Glutamatergic neuron (in vitro differentiated cells): ENCODE measurements at regions not wholly inside any gene's neighbourhood (a gene's known extent, or its start where the extent isn't known, plus 50 kb on each side); places are given as distances from the start of the nearest gene placed in this dataset.

Source experiments
- DNase-seq: peaks from one replicate; pipeline ENCODE4 v3.0.0; 2022
- H3K27ac Mint-ChIP-seq: one replicate; pipeline ENCODE4 v1.8.0; 2020; ENCODE audit warnings: mild to moderate bottlenecking, mixed read lengths, inconsistent platforms; ENCODE audit not compliant: unreplicated experiment
- H3K27me3 Mint-ChIP-seq: one replicate; pipeline ENCODE4 v1.8.0; 2020; ENCODE audit warnings: mild to moderate bottlenecking, moderate library complexity, mixed read lengths, inconsistent platforms; ENCODE audit not compliant: unreplicated experiment
- H3K36me3 Mint-ChIP-seq: one replicate; pipeline ENCODE4 v1.8.0; 2020; ENCODE audit warnings: mild to moderate bottlenecking, mixed read lengths, inconsistent platforms; ENCODE audit not compliant: unreplicated experiment
- H3K4me1 Mint-ChIP-seq: one replicate; pipeline ENCODE4 v1.8.0; 2020; ENCODE audit warnings: mild to moderate bottlenecking, low read depth, mixed read lengths, inconsistent platforms; ENCODE audit not compliant: unreplicated experiment
- H3K4me3 Mint-ChIP-seq: one replicate; pipeline ENCODE4 v1.8.0; 2020; ENCODE audit warnings: mild to moderate bottlenecking, mixed read lengths, inconsistent platforms; ENCODE audit not compliant: unreplicated experiment
- H3K9me3 Mint-ChIP-seq: one replicate; pipeline ENCODE4 v1.8.0; 2020; ENCODE audit warnings: mild to moderate bottlenecking, moderate library complexity, mixed read lengths, inconsistent platforms; ENCODE audit not compliant: unreplicated experiment
- CTCF ChIP-seq: fragments of 200-600 bp; sonication (generic); IDR thresholded peaks from one replicate; pipeline ENCODE4 v1.5.0; 2021; ENCODE audit not compliant: partially characterized antibody, unreplicated experiment

GRCh38 chr13:76012091-76012721 is 376.1 kb downstream of the LMO7 start:
- Mint-ChIP-seq H3K36me3 (no peaks in the 10 kb centered on the region), H3K4me3 (no peak overlapping the region), H3K4me1 (no peaks in the 10 kb centered on the region), H3K27ac (no peak overlapping the region), H3K27me3 (no peaks in the 10 kb centered on the region), H3K9me3 (peaks cover 2% of the 10 kb centered on the region)
- DNase-seq = no peak
- no peak for TF ChIP-seq CTCF

GRCh38 chr13:76009267-76009890 is 373.2 kb downstream of the LMO7 start:
- Mint-ChIP-seq H3K36me3 (no peaks in the 10 kb centered on the region), H3K9me3 (peaks cover 1% of the 10 kb centered on the region), H3K4me1 (no peaks in the 10 kb centered on the region), H3K27me3 (no peaks in the 10 kb centered on the region), H3K27ac (no peak overlapping the region), H3K4me3 (no peak overlapping the region)
- no peak for DNase-seq
- no peak for TF ChIP-seq CTCF

GRCh38 chr13:76004416-76004815 is 368.3 kb downstream of the LMO7 start:
- no peak for TF ChIP-seq CTCF
- Mint-ChIP-seq H3K9me3 (no peaks in the 10 kb centered on the region), H3K27ac (no peak overlapping the region), H3K4me1 (no peaks in the 10 kb centered on the region), H3K4me3 (no peak overlapping the region), H3K36me3 (no peaks in the 10 kb centered on the region), H3K27me3 (no peaks in the 10 kb centered on the region)
- DNase-seq = no peak

- H3K4me1 Mint-ChIP-seq = no peaks in the 10 kb centered on the region
- no peaks in the 10 kb centered on the region for H3K27me3 Mint-ChIP-seq
- no peaks in the 10 kb centered on the region for H3K36me3 Mint-ChIP-seq
- no peak overlapping the region for H3K4me3 Mint-ChIP-seq
- TF ChIP-seq CTCF = no peak
- no peak overlapping the region for H3K27ac Mint-ChIP-seq
- no peaks in the 10 kb centered on the region for H3K9me3 Mint-ChIP-seq
- DNase-seq = no peak
Measured at GRCh38 chr13:76000131-76000530, 364.0 kb downstream of the LMO7 start.

GRCh38 chr13:75996582-75996981 is 360.5 kb downstream of the LMO7 start:
- Mint-ChIP-seq H3K4me3 (no peak overlapping the region), H3K4me1 (no peaks in the 10 kb centered on the region), H3K27ac (no peak overlapping the region), H3K36me3 (no peaks in the 10 kb centered on the region), H3K27me3 (no peaks in the 10 kb centered on the region), H3K9me3 (no peaks in the 10 kb centered on the region)
- no peak for TF ChIP-seq CTCF
- DNase-seq = no peak
